HG03060 (cell line): ENCODE measurements at regions not wholly inside any gene's neighbourhood (a gene's known extent, or its start where the extent isn't known, plus 50 kb on each side); places are given as distances from the start of the nearest gene placed in this dataset.

Experiments
- ATAC-seq: cut with Tn5 transposase; IDR thresholded peaks from one replicate; pipeline ENCODE4 v1.9.1; 2021; ENCODE audit warnings: low read depth, moderate number of reproducible peaks; ENCODE audit not compliant: unreplicated experiment

DNA sequence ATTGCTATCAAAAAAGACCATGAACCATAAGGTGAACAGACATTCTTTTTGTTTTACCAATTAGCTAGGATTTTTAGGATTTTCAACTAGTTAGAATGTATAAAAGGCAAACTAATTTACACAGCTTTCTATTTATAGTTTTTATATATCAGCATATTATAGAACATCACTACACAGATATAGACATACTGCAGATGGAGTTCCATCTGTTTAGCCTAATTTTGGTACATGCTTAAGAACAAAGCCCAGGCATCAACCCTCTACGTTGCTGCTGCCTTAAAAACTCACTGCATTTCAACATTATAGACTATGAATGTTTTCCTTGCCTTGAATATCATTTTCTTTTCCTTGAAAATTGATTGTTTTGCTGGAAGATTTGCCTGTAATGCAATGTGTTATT lies 2227.5 kb upstream of the C9orf72 start:
- ATAC-seq = no peak

- ATAC-seq = no peak
These were observed 2229.2 kb upstream of the C9orf72 start for GRCh38 chr9:29802454-29802853.

- ATAC-seq = no peak
These were observed 2233.8 kb upstream of the C9orf72 start for GRCh38 chr9:29806937-29807618.

DNA sequence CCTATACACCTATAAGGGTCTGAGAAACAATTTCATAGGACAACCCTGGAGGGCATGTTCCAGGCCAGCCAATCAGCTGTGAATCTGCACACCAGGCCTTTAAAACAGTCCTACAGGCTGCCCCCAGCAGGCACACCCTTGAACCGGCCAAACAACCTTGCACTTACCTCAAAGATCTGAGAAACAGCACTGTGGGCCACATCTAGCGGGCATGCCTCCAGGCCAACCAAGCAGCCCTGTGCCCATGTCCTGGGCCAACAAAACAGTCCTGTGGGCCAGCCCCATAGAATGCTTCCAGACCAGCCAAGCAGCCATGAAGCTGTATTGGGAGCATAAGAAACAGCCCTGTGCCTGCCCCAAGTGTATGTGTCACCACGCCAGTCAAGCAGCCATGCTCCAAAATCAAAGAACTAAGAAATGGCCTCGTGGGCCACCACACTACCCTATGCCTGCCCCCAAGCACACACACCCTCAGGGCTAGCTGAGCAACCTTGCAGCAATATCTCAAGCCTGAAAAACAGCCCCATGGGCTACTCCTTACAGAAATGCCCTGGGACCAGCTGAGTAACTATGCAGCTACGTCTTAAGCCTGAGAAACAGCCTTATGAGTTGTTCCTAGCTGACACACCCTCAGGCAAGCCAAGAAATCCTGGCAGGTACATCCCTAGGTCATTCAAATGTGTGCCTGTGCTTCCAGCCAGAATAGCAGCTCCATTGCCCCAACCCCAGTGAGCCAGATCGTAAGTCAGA lies 2243.8 kb upstream of the C9orf72 start:
- no peak for ATAC-seq

DNA sequence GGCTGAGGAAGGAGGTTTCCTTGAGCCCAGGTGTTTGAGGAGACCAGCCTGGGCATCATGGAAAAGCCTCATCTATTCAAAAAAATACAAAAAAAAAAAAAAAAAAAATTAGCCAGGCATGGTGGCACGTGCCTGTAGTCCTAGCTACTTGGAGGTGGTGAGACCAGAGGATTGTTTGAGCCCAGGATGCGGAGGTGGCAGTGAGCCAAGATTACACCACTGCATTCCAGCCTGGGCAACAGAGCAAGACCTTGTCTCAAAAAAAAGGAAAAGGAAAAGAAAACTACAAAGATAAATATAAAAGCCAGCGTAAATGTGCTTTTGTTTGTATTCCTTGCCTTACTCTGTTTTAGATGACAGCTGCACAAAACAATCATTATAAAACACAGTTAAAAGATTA lies 2249.2 kb upstream of the C9orf72 start:
- ATAC-seq = no peak

GRCh38 chr9:29826421-29826820 lies 2253.1 kb upstream of the C9orf72 start:
- ATAC-seq = no peak

DNA sequence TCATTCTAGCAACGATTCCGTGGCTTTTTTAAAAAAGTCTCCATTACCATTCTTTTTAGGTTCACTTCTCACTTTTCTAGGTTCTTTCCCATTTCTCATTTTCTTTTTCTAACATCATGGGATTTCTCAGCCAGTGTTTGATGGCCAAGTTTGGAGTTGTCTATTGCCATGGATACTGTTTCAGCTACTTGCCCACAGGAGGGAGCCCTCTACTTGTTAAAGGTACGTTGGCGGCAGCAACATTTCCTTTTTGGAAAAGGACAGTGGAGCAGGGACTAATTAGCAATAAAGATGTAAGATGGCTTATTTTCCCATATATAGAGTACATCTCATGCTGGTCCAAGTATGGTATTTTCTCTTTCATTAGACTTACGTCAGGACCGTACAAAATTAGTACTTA lies 2257.5 kb upstream of the C9orf72 start:
- no peak for ATAC-seq

GRCh38 chr9:29838491-29839020 lies 2265.3 kb upstream of the C9orf72 start:
- ATAC-seq = no peak

DNA sequence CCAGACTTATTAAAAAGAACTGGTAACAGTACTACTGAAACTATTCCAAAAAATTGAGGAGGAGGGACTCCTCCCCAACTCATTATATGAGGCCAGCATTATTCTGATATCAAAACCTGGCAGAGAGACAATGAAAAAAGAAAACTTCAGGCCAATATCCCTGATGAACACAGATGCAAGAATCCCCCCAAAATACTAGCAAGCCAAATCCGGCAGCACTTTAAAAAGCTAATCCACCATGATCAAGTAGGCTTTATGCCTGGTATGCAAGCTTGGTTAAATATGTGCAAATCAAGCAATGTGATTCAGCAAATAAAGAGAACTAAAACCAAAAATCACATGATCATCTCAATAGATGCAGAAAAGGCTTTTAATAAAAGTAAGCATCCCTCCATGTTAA lies 2271.0 kb upstream of the C9orf72 start:
- ATAC-seq = no peak

- no peak for ATAC-seq
These were observed 2277.4 kb upstream of the C9orf72 start for GRCh38 chr9:29850664-29851063.

DNA sequence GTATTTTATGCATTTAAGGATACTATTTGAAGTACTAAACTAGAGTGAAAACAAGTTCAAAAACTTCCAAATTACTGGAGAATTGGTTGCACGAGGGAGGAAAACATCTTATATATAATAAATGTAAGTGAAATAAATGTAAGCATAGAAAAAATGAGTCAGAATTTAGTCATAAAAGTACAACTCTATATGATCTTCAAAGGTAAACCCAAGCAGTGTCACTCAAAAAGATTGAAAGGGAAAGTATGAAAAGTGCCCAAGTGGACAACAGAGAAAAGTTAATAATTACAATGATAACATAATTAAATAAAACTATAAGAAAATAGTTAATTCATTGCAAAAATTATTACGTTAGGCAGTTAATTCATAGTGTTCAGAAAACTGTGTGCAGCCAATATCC lies 2288.5 kb upstream of the C9orf72 start:
- no peak for ATAC-seq

DNA sequence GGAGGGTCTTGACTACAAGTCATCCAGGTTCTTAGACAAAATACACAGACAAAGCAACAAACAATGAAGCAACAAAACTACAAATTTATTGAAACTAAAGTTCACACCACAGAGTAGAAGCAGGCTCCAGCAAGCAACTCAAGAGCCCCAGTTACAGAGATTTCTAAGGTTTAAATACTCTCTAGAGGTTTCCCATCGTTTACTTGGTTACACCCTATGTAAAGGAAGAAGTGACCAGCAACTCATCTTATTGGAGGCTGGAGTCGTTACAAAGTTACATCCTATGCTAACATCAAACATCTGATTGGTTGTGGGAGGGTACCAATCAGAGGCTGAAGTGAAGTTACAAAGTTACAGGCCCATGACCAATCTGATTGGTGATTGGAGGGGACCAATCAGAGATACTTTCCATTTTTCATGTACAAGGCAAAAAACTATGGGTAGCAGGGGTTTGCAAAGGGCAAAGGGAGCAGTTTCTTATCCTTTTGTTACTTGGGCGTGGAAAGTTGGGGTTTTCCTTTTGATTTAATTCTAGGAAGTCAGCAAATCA lies 2292.6 kb upstream of the C9orf72 start:
- no peak for ATAC-seq

DNA sequence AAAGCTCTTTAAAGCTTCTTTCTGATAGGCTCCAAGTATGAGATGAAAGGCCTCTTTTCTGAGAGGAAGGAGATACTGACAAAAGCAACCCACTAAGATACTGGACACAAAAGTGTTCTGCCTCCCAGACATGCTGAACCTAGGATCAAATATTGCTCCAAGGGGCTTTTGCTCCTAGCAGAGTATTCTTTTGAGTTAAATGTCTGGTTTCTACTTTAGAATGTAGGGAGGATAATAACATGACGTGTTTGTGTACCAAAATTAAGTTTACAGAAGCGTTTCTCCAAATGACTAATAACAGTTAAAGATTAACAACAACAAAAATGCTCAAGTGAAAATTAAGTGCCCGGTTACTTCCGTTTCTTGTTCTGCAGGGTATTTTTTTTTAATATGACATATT lies 2293.3 kb upstream of the C9orf72 start:
- no peak for ATAC-seq

GRCh38 chr9:29873579-29873978 lies 2300.3 kb upstream of the C9orf72 start:
- no peak for ATAC-seq

DNA sequence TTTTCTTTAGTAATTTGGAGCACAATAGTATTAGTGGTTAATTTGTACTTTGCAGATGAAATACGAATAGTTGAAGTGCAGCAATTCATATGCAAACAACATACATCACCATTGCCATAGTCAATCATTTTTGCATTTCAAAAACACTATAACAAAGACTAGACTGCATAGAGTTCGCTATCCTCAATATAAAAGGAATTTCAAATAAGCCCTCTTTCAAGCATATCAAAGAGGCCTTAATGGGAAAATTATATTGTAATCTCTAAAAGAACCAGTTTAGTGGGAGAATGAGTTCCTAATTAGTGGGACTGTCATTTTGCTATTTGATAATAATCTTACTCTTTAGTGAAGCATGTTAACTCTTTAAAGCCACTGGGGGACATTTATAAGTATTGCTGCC lies 2302.3 kb upstream of the C9orf72 start:
- no peak for ATAC-seq

GRCh38 chr9:29882767-29883166 lies 2309.5 kb upstream of the C9orf72 start:
- ATAC-seq = no peak

- no peak for ATAC-seq
These were observed 2332.8 kb upstream of the C9orf72 start for GRCh38 chr9:29906065-29906464.

DNA sequence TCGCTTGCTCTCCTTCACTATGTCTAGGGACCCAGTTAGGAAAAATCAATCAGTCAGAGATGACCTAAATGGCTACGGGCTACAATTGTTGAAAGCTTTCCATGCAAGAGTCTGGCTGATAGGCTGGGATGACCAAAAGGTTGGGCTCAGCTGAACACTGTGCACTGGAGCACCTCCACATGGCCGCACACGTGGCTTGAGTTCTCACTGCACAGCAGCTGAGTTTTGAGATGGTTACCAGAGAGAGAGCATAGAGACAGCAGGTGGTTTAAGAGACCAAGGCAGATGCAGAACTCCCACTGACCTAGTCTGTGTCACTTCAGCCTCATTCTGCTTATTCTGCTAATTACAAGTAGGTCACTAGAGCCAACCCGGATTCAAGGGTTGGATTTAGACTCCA lies 2354.8 kb upstream of the C9orf72 start:
- no peak for ATAC-seq

DNA sequence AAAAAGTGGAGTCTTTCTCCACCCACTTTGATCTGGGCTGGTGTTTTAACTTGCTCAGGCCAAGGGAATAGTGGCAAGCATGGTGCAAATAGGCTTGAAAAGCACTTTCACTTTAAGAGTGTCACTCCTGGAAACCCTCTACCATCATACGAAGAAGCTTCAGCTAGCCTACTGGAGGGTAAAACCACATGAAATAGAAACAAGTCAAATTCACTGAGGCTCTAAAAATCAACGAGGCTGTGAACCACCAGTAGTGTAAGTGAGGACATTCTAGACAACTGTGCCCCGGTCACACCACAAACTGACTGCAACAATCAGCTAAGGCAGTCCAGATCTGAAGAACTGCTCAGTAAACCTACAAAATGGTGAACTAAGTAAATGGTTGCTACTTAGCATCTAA lies 2366.3 kb upstream of the C9orf72 start:
- ATAC-seq = no peak

DNA sequence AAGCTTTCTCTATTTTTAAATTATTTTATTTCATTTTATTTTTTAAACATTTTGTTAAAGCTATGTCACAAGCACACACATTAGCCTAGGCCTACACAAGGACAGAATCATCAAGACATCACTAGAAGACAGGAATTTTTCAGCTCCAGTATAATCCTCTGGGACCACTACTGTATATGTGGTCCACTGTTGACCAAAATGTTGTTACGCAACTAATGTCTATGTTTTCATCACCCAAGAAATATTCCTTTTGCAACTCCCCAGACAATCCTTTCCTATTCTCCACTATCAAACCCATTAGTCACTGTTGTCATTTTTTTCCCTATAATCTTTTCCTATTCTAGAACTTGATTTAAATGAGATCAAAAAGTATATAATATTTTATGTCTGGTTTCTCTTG lies 2371.7 kb upstream of the C9orf72 start:
- ATAC-seq = no peak

DNA sequence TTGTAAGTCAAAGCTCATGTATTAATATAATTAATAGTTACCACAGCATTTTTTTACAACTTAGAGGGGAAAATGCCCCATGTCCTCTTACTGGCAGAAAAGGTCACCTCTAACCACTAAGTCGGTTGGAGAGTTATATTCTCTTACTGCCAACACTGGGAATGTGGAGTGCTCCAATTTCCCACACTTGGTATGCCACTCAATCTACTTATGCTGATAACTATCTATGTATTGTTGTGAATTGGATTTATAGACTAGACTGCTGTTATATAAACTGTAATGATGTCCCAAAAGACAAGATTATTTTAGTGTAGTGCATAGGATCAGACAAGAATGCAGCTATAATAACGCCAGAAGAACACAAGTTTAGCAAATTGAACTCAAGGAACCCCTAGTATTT lies 2385.2 kb upstream of the C9orf72 start:
- ATAC-seq = no peak

- no peak for ATAC-seq
These were observed 2392.6 kb upstream of the C9orf72 start for GRCh38 chr9:29965834-29966233.
